ENCODE measurements at regions not wholly inside any gene's neighbourhood (a gene's known extent, or its start where the extent isn't known, plus 50 kb on each side); places are given as distances from the start of the nearest gene placed in this dataset.

DNA sequence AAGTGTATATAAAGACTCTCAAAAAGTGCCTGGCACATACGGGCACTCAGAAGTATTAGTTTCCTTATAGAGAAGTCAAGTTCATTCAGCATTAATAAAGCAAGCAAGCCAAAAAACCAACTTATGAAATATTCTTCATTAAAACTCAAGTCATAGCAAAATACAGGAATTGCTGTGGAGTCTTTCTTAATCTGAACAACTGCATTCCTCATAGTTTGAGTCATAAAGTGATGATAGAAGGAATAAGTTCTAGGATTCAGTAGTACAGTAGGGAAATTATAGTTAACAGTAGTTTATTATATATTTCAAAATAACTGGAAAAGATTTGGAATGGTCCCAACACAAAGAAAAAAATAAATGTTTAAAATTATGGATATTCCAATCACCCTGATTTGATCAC is 200.3 kb downstream of the C11orf91 start:
- BruUV-seq (replicated peaks) = no TSS peak
- intact Hi-C loops (cut with micrococcal nuclease; ENCODE audit: unreplicated experiment) = no loop called here
- no peak overlapping the region for H3K27ac Mint-ChIP-seq (ENCODE audit: unreplicated experiment)
- TF ChIP-seq, protein P1, sequence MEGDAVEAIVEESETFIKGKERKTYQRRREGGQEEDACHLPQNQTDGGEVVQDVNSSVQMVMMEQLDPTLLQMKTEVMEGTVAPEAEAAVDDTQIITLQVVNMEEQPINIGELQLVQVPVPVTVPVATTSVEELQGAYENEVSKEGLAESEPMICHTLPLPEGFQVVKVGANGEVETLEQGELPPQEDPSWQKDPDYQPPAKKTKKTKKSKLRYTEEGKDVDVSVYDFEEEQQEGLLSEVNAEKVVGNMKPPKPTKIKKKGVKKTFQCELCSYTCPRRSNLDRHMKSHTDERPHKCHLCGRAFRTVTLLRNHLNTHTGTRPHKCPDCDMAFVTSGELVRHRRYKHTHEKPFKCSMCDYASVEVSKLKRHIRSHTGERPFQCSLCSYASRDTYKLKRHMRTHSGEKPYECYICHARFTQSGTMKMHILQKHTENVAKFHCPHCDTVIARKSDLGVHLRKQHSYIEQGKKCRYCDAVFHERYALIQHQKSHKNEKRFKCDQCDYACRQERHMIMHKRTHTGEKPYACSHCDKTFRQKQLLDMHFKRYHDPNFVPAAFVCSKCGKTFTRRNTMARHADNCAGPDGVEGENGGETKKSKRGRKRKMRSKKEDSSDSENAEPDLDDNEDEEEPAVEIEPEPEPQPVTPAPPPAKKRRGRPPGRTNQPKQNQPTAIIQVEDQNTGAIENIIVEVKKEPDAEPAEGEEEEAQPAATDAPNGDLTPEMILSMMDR (IDR thresholded peaks at IDR 0.05; ENCODE audit: unreplicated experiment) = no peak
- H3K27me3 Mint-ChIP-seq (ENCODE audit: unreplicated experiment) = peaks cover 17% of the 10 kb centered on the region
- H3K36me3 Mint-ChIP-seq (ENCODE audit: insufficient read depth, unreplicated experiment) = no peaks in the 10 kb centered on the region
- CTCF ChIA-PET = no interaction called here
- H3K4me1 Mint-ChIP-seq (ENCODE audit: low read depth, unreplicated experiment) = no peaks in the 10 kb centered on the region
- H3K4me3 Mint-ChIP-seq (ENCODE audit: low read depth, unreplicated experiment) = no peak overlapping the region
- DNase-seq = no peak
- no peaks in the 10 kb centered on the region for H3K9me3 Mint-ChIP-seq (ENCODE audit: low read depth, unreplicated experiment)

DNA sequence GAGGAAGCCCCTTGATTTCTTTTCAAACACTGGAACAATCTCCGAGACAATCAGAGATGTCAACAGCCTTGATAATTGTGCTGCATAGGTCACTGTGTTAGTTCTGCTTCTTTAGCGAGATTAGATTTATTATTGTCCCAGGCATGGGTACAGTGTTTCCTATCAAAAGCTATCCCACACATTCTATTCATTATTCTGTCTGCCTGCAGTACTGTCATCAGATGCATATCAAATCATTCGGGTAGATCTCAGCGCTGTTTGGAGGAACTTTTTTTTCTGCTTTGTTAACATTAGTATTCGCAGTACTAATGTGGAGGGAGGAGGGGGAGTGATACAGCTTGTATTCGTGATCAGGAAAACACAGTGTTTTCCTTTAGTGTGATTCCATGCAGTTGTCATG is 208.0 kb downstream of the C11orf91 start:
- H3K4me3 Mint-ChIP-seq (ENCODE audit: low read depth, unreplicated experiment) = no peak overlapping the region
- no peaks in the 10 kb centered on the region for H3K36me3 Mint-ChIP-seq (ENCODE audit: insufficient read depth, unreplicated experiment)
- no TSS peak for BruUV-seq (replicated peaks)
- H3K27ac Mint-ChIP-seq (ENCODE audit: unreplicated experiment) = no peak overlapping the region
- H3K4me1 Mint-ChIP-seq (ENCODE audit: low read depth, unreplicated experiment) = no peaks in the 10 kb centered on the region
- intact Hi-C loops (cut with micrococcal nuclease; ENCODE audit: unreplicated experiment) = no loop called here
- no peaks in the 10 kb centered on the region for H3K27me3 Mint-ChIP-seq (ENCODE audit: unreplicated experiment)
- no peak for DNase-seq
- H3K9me3 Mint-ChIP-seq (ENCODE audit: low read depth, unreplicated experiment) = no peaks in the 10 kb centered on the region
- TF ChIP-seq, protein P1 (IDR thresholded peaks at IDR 0.05; ENCODE audit: unreplicated experiment) = no peak
- CTCF ChIA-PET = no interaction called here

DNA sequence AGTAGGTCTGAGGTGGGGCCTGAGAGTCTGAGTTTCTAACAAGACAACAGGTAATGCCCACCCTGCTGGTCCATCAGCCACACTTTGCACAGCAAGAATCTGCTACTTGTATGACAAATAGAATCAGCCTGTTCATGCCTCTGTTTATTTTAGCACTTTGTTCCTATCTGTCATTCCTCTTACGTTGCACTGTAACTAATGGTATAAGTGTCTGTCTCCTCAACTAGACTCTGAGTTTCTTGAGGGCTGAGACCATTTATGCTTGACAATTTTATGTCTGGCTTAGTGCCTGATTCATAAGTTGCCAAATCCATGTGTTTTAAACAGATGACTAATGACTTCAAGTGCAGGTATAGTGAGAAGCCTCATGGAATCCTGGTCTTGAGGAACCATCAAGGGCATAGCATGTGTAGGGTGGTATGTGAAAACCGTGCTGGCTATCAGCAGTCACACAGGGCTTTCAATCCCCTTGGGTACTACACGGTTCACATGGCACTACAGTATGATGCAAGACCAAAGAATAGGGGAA is 209.7 kb downstream of the C11orf91 start:
- DNase-seq = no peak
- no peaks in the 10 kb centered on the region for H3K36me3 Mint-ChIP-seq (ENCODE audit: insufficient read depth, unreplicated experiment)
- no peaks in the 10 kb centered on the region for H3K4me1 Mint-ChIP-seq (ENCODE audit: low read depth, unreplicated experiment)
- no peaks in the 10 kb centered on the region for H3K9me3 Mint-ChIP-seq (ENCODE audit: low read depth, unreplicated experiment)
- BruUV-seq (replicated peaks) = no TSS peak
- no peak overlapping the region for H3K4me3 Mint-ChIP-seq (ENCODE audit: low read depth, unreplicated experiment)
- TF ChIP-seq, protein P1 (IDR thresholded peaks at IDR 0.05; ENCODE audit: unreplicated experiment) = no peak
- CTCF ChIA-PET = interaction anchor here (0.9 kb wide), 1 partner anchor 8 kb away, joined by 3 read pairs; no protein-coding TSS in a partner anchor
- intact Hi-C loops (cut with micrococcal nuclease; ENCODE audit: unreplicated experiment) = no loop called here
- no peaks in the 10 kb centered on the region for H3K27me3 Mint-ChIP-seq (ENCODE audit: unreplicated experiment)
- H3K27ac Mint-ChIP-seq (ENCODE audit: unreplicated experiment) = no peak overlapping the region

DNA sequence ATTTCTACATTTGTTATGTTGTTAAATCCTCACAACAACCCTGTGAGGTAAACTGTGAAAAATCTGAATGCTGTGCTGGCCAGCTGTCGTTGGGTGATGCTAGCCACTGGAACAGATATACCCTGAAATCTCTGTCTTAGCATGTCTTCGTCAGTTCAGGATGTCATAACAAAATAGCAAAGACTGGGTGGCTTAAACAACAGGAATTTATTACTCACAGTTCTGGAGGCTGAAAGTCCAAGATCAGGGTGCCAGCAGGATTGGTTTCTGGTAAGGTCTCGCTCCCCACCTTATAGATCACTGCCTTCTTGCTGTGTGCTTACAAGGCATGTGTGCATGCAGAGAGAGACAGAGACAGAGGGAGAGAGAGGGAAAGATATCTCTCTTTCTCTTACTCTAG is 211.7 kb downstream of the C11orf91 start:
- TF ChIP-seq, protein P1 (IDR thresholded peaks at IDR 0.05; ENCODE audit: unreplicated experiment) = no peak
- CTCF ChIA-PET = no interaction called here
- no peak overlapping the region for H3K27ac Mint-ChIP-seq (ENCODE audit: unreplicated experiment)
- no peak for DNase-seq
- no peaks in the 10 kb centered on the region for H3K9me3 Mint-ChIP-seq (ENCODE audit: low read depth, unreplicated experiment)
- no peaks in the 10 kb centered on the region for H3K36me3 Mint-ChIP-seq (ENCODE audit: insufficient read depth, unreplicated experiment)
- BruUV-seq (replicated peaks) = no TSS peak
- H3K4me1 Mint-ChIP-seq (ENCODE audit: low read depth, unreplicated experiment) = no peaks in the 10 kb centered on the region
- H3K27me3 Mint-ChIP-seq (ENCODE audit: unreplicated experiment) = no peaks in the 10 kb centered on the region
- H3K4me3 Mint-ChIP-seq (ENCODE audit: low read depth, unreplicated experiment) = no peak overlapping the region
- intact Hi-C loops (cut with micrococcal nuclease; ENCODE audit: unreplicated experiment) = no loop called here

Measured in Calu3 (cell line).